SJSA1 (cell line): ENCODE measurements at regions not wholly inside any gene's neighbourhood (a gene's known extent, or its start where the extent isn't known, plus 50 kb on each side); places are given as distances from the start of the nearest gene placed in this dataset.
A peak's percentile ranks its signal among the peaks of the same experiment; 100 is the strongest.

Experiments used
- DNase-seq, 2 experiments: peaks; one replicate each; pipeline ENCODE4 v3.0.0-alpha.2; 2015 to 2020; ENCODE audit warnings: low spot score in 2 of 2, low read depth in 1 of 2
- H3K27ac ChIP-seq: fragments of 250-450 bp; sonication (Bioruptor Pico); 2 replicates; pipeline ENCODE4 v1.5.1; 2020; ENCODE audit warnings: mild to moderate bottlenecking, moderate library complexity
- H3K27me3 ChIP-seq: fragments of 250-450 bp; sonication (Bioruptor Pico); replicated peaks from 2 replicates; pipeline ENCODE4 v1.5.1; 2020; ENCODE audit warnings: mild to moderate bottlenecking, moderate library complexity
- H3K36me3 ChIP-seq: fragments of 250-450 bp; sonication (Bioruptor Pico); 2 replicates; pipeline ENCODE4 v1.5.1; 2020; ENCODE audit warnings: mild to moderate bottlenecking
- H3K4me1 ChIP-seq: fragments of 250-450 bp; sonication (Bioruptor Pico); replicated peaks from 2 replicates; pipeline ENCODE4 v1.6.1; 2021; ENCODE audit warnings: mild to moderate bottlenecking
- H3K4me3 ChIP-seq: fragments of 250-450 bp; sonication (Bioruptor Pico); 2 replicates; pipeline ENCODE4 v1.5.1; 2020; ENCODE audit warnings: mild to moderate bottlenecking
- H3K9me3 ChIP-seq: fragments of 250-450 bp; sonication (Bioruptor Pico); replicated peaks from 2 replicates; pipeline ENCODE4 v1.5.1; 2020; ENCODE audit warnings: mild to moderate bottlenecking

DNA sequence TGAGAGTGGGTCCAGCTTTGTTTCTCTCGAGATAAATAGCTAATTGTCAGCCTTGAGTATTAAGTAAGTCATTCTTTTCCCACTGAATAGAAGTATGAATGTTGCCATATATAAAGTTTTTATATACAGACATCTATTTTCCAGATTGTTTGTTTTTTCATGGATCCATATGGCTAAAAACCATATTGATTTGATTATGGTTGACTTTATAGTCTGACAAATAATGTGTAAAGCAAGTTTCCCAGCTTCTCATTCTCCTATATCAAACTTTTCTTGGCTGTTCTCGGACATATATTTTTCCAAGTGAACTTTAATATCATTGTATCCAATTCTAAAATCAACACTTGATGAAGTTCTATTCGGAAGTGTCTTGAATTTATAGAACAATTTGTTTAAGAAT is 352.4 kb upstream of the MEOX2 start:
- Histone ChIP-seq H3K4me1 (no peaks in the 10 kb centered on the region), H3K27me3 (no peaks in the 10 kb centered on the region), H3K27ac (no peak overlapping the region), H3K4me3 (no peak overlapping the region), H3K36me3 (no peaks in the 10 kb centered on the region), H3K9me3 (no peaks in the 10 kb centered on the region)
- DNase-seq, result no peak

DNA sequence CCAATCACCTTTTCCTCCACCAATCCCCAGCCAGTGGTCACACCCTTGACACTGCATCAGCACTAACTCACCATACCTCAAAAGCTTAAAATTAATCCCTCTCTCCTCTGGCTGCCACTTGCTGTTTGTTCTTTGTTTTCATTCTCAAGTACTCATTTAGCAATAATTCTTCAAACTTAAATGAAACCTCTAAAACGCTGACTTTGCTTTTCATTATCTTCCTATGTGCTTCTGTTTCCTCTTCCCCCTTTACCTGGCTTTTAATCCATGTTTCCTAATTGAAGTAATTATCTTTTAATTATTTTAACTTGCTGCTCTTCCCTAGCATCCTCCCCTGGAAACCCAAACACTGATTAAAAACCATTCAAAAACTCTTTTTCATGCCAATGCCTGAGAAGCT is 348.9 kb upstream of the MEOX2 start:
- Histone ChIP-seq H3K27ac (no peak overlapping the region), H3K4me1 (no peaks in the 10 kb centered on the region), H3K36me3 (no peaks in the 10 kb centered on the region), H3K27me3 (no peaks in the 10 kb centered on the region), H3K9me3 (no peaks in the 10 kb centered on the region), H3K4me3 (no peak overlapping the region)
- no peak for DNase-seq

DNA sequence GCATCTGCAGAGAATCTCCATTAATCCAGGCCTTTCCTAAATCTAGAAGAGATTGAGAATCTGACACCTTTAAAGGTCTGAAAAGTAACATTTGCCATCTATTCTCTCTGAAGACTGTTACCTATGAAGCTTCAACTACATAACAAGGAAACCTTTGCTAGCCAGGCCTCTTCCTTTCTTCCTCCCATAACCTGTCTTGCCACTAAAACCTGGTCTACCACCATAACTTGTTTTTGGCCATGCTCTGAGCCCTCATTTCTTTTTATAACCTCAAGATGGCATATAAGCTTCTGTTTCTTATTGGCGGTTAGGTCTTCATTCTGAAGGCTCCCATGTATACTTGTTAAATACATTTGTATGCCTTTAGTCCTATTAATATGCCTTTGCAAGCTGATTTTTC is 348.4 kb upstream of the MEOX2 start:
- DNase-seq, result no peak
- Histone ChIP-seq H3K9me3 (no peaks in the 10 kb centered on the region), H3K4me1 (no peaks in the 10 kb centered on the region), H3K36me3 (no peaks in the 10 kb centered on the region), H3K27ac (no peak overlapping the region), H3K27me3 (no peaks in the 10 kb centered on the region), H3K4me3 (no peak overlapping the region)

DNA sequence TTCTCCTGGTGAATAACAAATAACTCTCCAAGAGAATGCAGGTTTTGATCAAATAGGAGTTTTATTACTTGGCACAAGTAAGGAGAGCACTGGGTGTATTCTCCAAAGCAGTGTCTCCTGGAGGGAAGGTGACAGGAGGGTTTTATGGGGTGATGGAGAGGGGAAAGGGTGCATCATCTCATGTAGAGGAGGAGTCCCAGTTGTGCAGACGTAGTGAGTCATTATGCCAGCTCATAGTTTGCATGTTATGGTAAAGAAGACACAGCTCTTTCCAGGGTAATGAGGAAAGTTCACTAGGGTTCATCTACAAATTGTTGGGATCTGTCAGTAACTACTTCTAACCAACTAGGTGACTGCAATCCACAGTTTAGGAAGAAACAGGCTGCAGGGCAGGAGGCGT is 347.9 kb upstream of the MEOX2 start:
- Histone ChIP-seq H3K36me3 (no peaks in the 10 kb centered on the region), H3K4me1 (no peaks in the 10 kb centered on the region), H3K4me3 (no peak overlapping the region), H3K27ac (no peak overlapping the region), H3K27me3 (no peaks in the 10 kb centered on the region), H3K9me3 (no peaks in the 10 kb centered on the region)
- no peak for DNase-seq

DNA sequence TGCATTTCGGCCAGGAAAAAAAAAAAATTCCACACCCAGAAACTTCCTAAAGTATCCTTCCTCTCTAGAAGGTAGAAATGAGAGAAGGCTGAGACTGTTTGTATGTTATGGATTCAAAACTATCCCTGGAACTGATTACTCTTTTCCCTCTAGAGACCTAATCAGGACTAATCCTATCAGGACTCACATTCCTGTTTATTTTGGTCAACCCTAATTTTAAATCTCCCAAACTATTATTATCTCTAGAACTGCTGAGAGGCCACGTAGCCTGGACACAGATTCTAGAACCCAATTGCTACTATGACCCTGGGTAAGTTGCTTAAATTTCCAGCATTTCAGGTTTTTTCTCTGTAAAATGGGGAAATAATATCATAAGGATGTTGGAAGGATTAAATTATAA is 346.8 kb upstream of the MEOX2 start:
- Histone ChIP-seq H3K4me3 (no peak overlapping the region), H3K27me3 (no peaks in the 10 kb centered on the region), H3K36me3 (no peaks in the 10 kb centered on the region), H3K27ac (no peak overlapping the region), H3K4me1 (no peaks in the 10 kb centered on the region), H3K9me3 (no peaks in the 10 kb centered on the region)
- DNase-seq, result no peak

DNA sequence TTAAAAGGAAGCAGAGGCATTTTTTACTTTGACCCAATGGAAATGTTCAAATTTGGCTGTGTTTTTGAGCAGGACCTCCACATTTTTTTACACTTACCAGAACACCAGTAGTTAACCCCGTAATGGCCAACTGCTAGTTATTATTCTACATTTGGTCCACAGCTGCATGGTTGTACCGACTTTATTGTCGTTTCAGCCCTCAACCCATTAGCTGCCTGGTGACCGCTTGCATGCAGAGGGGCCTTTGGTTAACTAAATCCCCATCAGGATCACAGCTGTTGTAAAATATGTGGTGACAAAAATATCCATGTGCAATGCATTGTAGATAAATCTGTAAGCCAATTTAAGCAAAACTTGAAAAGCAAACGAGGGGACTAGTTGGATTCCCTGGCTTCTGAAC is 342.2 kb upstream of the MEOX2 start:
- H3K27me3 ChIP-seq, result no peaks in the 10 kb centered on the region

DNA sequence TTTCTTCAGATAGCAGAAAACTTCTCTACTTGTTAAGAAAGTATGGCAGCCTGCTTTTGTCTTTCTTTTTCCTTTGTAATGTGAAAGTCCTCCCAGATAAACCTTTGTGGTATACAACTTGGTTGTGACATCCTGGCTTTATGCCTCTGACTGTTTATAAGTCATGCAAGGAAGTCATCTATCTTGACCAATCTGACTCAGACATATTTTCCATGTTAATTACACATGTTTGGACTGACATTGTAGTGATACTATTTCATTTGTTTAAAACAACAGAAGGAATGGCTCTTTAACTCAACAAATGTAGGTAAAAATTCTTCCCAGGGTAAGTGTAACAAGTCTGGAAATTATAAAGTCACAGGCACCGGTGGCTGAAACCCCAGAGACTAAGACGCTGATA is 341.6 kb upstream of the MEOX2 start:
- Histone ChIP-seq H3K36me3 (no peaks in the 10 kb centered on the region), H3K27ac (peak overlapping the region; percentile 28; the same call in 1 of the 2 replicates), H3K4me3 (no peak overlapping the region), H3K4me1 (peaks cover 13% of the 10 kb centered on the region), H3K9me3 (no peaks in the 10 kb centered on the region), H3K27me3 (no peaks in the 10 kb centered on the region)
- peak in 1 of 2 experiments; percentile 21 for DNase-seq

More for the DNA sequence above, 342.2 kb upstream of the MEOX2 start:
- H3K4me3 ChIP-seq, result no peak overlapping the region
- DNase-seq, result no peak
- no peaks in the 10 kb centered on the region for H3K36me3 ChIP-seq
- H3K4me1 ChIP-seq, result peaks cover 13% of the 10 kb centered on the region
- no peaks in the 10 kb centered on the region for H3K9me3 ChIP-seq
- no peak overlapping the region for H3K27ac ChIP-seq

DNA sequence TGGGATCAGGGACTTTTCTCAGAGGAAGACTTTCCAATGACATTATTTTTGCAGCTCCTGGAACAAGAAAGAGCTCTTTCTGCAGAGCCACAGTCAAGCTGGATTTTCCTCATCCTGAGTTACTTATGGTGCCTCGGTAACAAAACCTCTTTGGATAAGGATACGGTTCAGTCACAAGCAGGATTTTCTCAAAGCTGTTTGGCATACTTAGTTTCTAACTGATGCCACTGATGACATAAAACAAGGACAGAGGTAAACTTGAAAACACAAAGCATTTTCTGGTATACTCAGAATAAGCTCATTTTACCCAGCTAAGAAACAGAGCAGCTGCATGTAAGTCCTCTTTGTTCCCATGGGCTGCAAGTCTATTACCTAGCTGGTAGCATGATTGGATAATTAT is 340.9 kb upstream of the MEOX2 start:
- no peak overlapping the region for H3K4me3 ChIP-seq
- H3K4me1 ChIP-seq, result peaks cover 13% of the 10 kb centered on the region
- H3K27me3 ChIP-seq, result no peaks in the 10 kb centered on the region
- DNase-seq, result no peak
- no peaks in the 10 kb centered on the region for H3K36me3 ChIP-seq
- no peaks in the 10 kb centered on the region for H3K9me3 ChIP-seq
- no peak overlapping the region for H3K27ac ChIP-seq

DNA sequence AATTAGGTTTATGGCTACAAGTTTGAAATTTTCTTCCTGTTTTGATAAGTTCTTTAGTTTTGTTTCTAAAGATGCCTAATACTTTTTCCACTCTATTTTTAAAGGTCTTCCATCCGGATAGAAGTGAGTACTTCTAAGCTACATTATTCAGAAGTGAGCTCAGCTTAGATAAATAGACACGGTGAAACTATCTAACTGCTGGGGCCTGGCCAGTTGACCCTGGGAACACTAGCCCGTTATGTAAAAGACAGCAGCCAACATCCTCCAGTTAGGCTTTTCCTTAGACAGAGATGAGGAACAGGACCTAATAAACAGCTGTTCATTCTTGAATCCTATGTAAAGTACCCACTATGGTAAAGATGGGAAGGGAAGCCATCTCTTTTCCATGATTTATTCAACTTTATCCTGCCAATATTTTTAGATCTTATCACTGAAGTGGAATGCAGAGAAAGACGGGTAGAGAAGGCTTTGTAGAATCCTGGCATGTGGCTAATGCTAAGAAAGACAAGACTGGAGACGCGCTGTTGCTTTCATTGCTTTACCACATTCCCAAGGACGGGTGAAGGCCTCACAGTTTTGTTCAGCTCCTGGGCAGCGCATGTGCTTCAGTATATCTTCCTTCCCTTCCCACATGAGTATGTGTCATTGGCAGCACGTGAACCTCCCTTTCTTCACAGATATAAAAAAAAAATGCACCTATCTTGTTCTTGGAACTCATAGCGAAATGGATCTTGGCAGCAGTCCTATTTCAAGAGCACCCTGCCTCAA is 340.0 kb upstream of the MEOX2 start:
- no peaks in the 10 kb centered on the region for H3K36me3 ChIP-seq
- no peaks in the 10 kb centered on the region for H3K27me3 ChIP-seq
- H3K9me3 ChIP-seq, result no peaks in the 10 kb centered on the region
- H3K4me1 ChIP-seq, result peaks cover 13% of the 10 kb centered on the region
- H3K4me3 ChIP-seq, result no peak overlapping the region
- H3K27ac ChIP-seq, result no peak overlapping the region
- DNase-seq, result no peak

DNA sequence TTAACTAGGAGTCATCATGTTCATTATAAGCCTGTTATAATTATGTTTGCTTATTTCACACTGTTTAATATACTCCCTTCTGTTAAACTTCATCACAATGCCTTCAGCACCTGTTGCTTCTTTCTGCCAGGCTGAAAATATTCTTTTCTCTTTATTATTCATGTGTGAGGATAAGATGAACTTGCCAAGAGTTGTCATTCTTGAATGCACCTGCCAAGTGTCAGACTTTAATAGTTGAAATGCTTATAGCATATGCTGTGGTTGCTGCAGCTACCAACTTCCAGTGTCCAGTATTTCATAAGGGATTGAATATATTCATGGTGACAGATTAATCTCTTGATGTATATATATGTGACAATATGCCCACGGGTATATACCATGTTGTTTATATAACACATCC is 339.2 kb upstream of the MEOX2 start:
- DNase-seq, result no peak
- no peaks in the 10 kb centered on the region for H3K27me3 ChIP-seq
- no peaks in the 10 kb centered on the region for H3K9me3 ChIP-seq
- H3K4me1 ChIP-seq, result peaks cover 13% of the 10 kb centered on the region
- H3K36me3 ChIP-seq, result no peaks in the 10 kb centered on the region
- H3K4me3 ChIP-seq, result no peak overlapping the region
- H3K27ac ChIP-seq, result no peak overlapping the region

DNA sequence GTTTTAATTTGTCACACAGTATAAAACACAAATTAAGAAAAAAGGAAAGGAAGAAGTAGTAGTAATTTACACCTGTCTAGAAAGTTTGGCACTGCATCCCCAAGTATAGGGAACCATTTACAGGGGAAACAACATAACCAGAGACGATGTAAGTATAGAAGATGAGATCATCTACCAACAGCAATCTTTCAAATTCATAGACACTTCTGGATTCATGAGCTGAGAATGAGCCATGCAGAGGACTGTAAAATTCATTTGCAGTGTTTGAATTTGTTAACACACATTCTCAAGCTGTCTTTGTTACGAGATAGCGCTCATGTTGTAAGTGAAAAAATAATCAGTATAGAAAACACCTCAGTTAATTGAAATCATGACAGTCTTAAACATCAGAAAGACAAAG is 337.0 kb upstream of the MEOX2 start:
- no peak overlapping the region for H3K4me3 ChIP-seq
- H3K36me3 ChIP-seq, result no peaks in the 10 kb centered on the region
- H3K27ac ChIP-seq, result no peak overlapping the region
- DNase-seq, result no peak
- H3K9me3 ChIP-seq, result no peaks in the 10 kb centered on the region
- H3K4me1 ChIP-seq, result peaks cover 13% of the 10 kb centered on the region
- H3K27me3 ChIP-seq, result no peaks in the 10 kb centered on the region

DNA sequence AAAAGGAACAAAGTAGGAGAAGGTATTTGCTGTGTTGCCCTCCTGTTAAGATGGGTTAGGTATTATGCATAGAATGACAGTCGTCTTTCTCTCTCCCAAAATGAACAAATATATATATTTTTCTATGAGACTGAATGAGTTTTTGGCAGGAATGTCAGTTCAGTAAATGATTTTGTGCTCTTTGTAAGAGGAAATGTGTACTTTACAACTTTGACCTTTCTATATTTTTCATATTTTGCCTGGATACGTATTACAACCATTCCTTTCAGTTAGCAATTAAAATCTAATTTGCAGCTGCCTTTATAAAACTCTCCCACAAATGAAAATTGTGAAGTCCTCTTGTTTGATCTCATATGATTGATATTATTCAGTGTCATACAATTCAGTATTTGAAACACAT is 336.6 kb upstream of the MEOX2 start:
- Histone ChIP-seq H3K4me1 (peaks cover 12% of the 10 kb centered on the region), H3K9me3 (no peaks in the 10 kb centered on the region), H3K27ac (no peak overlapping the region), H3K36me3 (no peaks in the 10 kb centered on the region), H3K27me3 (no peaks in the 10 kb centered on the region), H3K4me3 (no peak overlapping the region)
- no peak for DNase-seq

DNA sequence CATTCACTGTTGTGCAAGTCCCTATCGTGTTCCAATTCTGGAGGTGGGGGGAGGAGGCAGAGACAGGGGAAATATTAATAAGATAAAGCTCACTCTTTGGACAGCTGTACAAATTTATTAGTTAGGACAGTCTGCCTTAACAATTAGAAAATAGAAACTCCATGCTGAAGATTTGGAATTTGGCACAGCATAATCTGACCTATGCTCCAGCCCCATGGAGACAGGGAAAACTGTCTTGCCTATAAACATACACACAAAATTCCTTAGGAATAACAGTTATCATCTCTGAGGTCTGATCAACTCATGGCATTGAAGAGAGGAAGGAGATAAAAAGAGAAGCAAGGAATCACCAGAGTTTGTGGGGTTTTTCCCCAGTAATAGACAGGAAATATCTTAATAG is 335.4 kb upstream of the MEOX2 start:
- Histone ChIP-seq H3K27ac (no peak overlapping the region), H3K4me3 (no peak overlapping the region), H3K36me3 (no peaks in the 10 kb centered on the region), H3K9me3 (no peaks in the 10 kb centered on the region), H3K4me1 (peaks cover 6% of the 10 kb centered on the region), H3K27me3 (no peaks in the 10 kb centered on the region)
- no peak for DNase-seq

DNA sequence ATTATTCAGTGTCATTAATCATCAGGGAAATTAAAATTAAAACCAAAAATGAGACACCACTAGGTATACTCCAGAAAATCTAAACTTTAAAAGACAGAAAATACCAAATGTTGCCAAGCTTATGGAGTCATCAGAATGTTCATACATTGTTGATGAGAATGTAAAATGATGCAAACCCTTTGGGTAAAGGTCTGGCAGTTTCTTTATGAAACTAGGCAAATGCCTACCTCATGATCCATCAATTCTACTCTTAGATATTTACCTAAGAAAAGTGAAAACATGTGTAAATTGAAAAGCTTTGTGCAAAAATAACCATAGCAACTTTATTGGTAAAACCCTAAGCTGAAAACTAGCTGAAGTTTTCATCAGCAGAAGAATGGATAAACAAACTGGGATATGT is 329.5 kb upstream of the MEOX2 start:
- H3K27me3 ChIP-seq, result no peaks in the 10 kb centered on the region
- H3K4me3 ChIP-seq, result no peak overlapping the region
- no peaks in the 10 kb centered on the region; the same call in 1 of the 2 replicates for H3K4me1 ChIP-seq
- H3K9me3 ChIP-seq, result no peaks in the 10 kb centered on the region
- DNase-seq, result no peak
- H3K36me3 ChIP-seq, result no peaks in the 10 kb centered on the region
- no peak overlapping the region for H3K27ac ChIP-seq

DNA sequence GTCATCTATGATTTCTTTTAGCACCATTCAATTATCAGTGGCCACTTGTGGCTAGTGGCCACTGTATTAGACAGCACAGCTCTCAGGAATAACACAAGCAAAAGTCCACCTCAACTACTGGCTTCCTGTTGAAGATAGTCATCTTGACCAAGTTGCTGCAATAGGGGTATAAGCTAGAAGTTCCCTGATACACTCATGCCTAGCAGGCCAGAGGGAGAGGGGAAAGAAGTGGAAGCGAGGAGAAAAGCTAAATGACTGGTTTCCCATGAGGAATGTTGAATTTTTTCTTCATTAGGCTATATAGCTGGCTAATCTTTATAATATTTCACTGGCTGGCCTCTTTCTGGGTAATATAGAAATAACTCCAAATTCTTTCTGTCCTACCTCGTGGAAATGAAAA is 327.5 kb upstream of the MEOX2 start:
- no peaks in the 10 kb centered on the region for H3K9me3 ChIP-seq
- H3K4me1 ChIP-seq, result no peaks in the 10 kb centered on the region; the same call in 1 of the 2 replicates
- no peaks in the 10 kb centered on the region for H3K27me3 ChIP-seq
- no peak overlapping the region for H3K27ac ChIP-seq
- H3K36me3 ChIP-seq, result no peaks in the 10 kb centered on the region
- no peak for DNase-seq
- H3K4me3 ChIP-seq, result no peak overlapping the region
